Upper lobe of left lung (tissue), 6 donors: ENCODE measurements at regions not wholly inside any gene's neighbourhood (a gene's known extent, or its start where the extent isn't known, plus 50 kb on each side); places are given as distances from the start of the nearest gene placed in this dataset.
"Not testable (repeated sequence)": the region's sequence is repeated elsewhere in the genome, so short reads cannot be mapped to it uniquely, and the experiment has no call there.

ENCODE experiments used
- ATAC-seq, 2 donors: fragments of 200-7000 bp; cut with Tn5 transposase; one replicate each; pipeline ENCODE4 v1.9.1; 2022; ENCODE audit warnings: mild to moderate bottlenecking in 2 of 2, moderate library complexity in 2 of 2; ENCODE audit not compliant: low FRiP score in 2 of 2
- DNase-seq, 2 donors: peaks; one replicate each; pipeline ENCODE4 v3.0.0-alpha.2; 2019 to 2020
- H3K27ac ChIP-seq, 4 donors: fragments of 200-600 bp; sonication (generic); one replicate each; pipeline ENCODE4 v1.5.1; 2016 to 2019
- H3K27me3 ChIP-seq, 4 donors: fragments of 200-600 bp; sonication (generic); one replicate each; pipeline ENCODE4 v1.5.1; 2017 to 2019
- H3K36me3 ChIP-seq, 4 donors: fragments of 200-600 bp; sonication (generic); one replicate each; pipeline ENCODE4 v1.5.1; 2016 to 2019
- H3K4me1 ChIP-seq, 4 donors: fragments of 200-600 bp; sonication (generic); one replicate each; pipeline ENCODE4 v1.5.1; 2018 to 2019
- H3K4me3 ChIP-seq, 4 donors: fragments of 200-600 bp; sonication (generic); one replicate each; pipeline ENCODE4 v1.5.1; 2017 to 2019; ENCODE audit warnings: mild to moderate bottlenecking in 2 of 4, moderate library complexity in 1 of 4
- H3K9me3 ChIP-seq, 4 donors: fragments of 200-600 bp; sonication (generic); one replicate each; pipeline ENCODE4 v1.5.1; 2018 to 2019
- EP300 ChIP-seq, 4 donors: sonication (generic); formaldehyde crosslinking; IDR thresholded peaks; one replicate each; pipeline ENCODE4 v1.5.1; 2017; ENCODE audit warnings: antibody characterized with exemption in 4 of 4, control low read depth in 2 of 4
- POLR2A ChIP-seq, 4 donors: fragments of 450-650 bp; IDR thresholded peaks; one replicate each; pipeline ENCODE4 v1.5.1; 2016 to 2017; ENCODE audit warnings: antibody characterized with exemption in 4 of 4, mild to moderate bottlenecking in 2 of 4
- POLR2AphosphoS5 ChIP-seq, 2 donors: sonication (generic); formaldehyde crosslinking; IDR thresholded peaks; one replicate each; pipeline ENCODE4 v1.5.1; 2017; ENCODE audit warnings: antibody characterized with exemption in 2 of 2
- WGBS, 2 donors: methylation state at CpG; one replicate each; pipeline ENCODE4 v1.1.5; 2017 to 2018; 5-methylcytosine and 5-hydroxymethylcytosine counted together
- TF ChIP-seq, protein P1 (sequence below), 6 experiments: fragments of 450-650 bp in 4 of 6; fragments of 200-600 bp in 2 of 6; sonication (generic) in 2 of 6; IDR thresholded peaks; one replicate each; pipeline ENCODE4 v1.5.1; 2016 to 2019; ENCODE audit warnings: antibody characterized with exemption in 6 of 6
- donor health status: DM: no; HTN: no; CAD: no; lungs with moderate emphysema.
- donor health status: DM: no; HTN: yes; CAD: no; lungs with severe emphysema.

GRCh38 chr7:13604178-13604577 is 385.3 kb downstream of the ETV1 start:
- no peaks in the 10 kb centered on the region for H3K4me1 ChIP-seq
- no peak overlapping the region for H3K27ac ChIP-seq
- H3K9me3 ChIP-seq = peaks cover 0 to 5% (median 0%) of the 10 kb centered on the region in 4 donors
- H3K27me3 ChIP-seq = no peaks in the 10 kb centered on the region
- no peak for ATAC-seq
- H3K36me3 ChIP-seq = no peaks in the 10 kb centered on the region
- H3K4me3 ChIP-seq = no peak overlapping the region
- TF ChIP-seq EP300 (IDR thresholded peaks at IDR 0.05) = no peak
- TF ChIP-seq POLR2A (IDR thresholded peaks at IDR 0.05) = no peak
- TF ChIP-seq, protein P1, sequence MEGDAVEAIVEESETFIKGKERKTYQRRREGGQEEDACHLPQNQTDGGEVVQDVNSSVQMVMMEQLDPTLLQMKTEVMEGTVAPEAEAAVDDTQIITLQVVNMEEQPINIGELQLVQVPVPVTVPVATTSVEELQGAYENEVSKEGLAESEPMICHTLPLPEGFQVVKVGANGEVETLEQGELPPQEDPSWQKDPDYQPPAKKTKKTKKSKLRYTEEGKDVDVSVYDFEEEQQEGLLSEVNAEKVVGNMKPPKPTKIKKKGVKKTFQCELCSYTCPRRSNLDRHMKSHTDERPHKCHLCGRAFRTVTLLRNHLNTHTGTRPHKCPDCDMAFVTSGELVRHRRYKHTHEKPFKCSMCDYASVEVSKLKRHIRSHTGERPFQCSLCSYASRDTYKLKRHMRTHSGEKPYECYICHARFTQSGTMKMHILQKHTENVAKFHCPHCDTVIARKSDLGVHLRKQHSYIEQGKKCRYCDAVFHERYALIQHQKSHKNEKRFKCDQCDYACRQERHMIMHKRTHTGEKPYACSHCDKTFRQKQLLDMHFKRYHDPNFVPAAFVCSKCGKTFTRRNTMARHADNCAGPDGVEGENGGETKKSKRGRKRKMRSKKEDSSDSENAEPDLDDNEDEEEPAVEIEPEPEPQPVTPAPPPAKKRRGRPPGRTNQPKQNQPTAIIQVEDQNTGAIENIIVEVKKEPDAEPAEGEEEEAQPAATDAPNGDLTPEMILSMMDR (IDR thresholded peaks at IDR 0.05) = no peak
- TF ChIP-seq POLR2AphosphoS5 (IDR thresholded peaks at IDR 0.05) = no peak
- DNase-seq = no peak
- WGBS, 2 donors = 90 to 92% methylated on average over 2 of the region's 2 CpGs

DNA sequence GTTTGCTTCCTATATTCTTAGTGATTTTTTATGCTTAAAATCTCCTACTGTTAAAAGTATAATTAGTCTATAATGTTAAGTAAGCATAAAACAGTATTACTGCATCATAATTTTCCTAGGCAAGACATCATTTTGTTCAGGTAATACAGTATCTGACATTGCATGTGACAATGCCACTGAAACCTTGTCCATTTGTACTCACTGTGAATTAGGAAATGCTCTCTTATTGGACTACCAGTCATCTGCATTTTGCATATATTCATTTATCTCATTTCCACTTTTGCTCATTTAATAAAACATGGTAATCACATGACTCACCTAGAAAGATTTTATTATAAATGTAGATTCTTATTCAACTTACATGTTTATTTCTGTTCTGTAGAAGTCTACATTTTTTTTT is 379.1 kb downstream of the ETV1 start:
- DNase-seq (no peak), ATAC-seq (no peak)
- no peak overlapping the region for H3K4me3 ChIP-seq
- H3K4me1 ChIP-seq = no peaks in the 10 kb centered on the region
- peaks cover 0 to 5% (median 0%) of the 10 kb centered on the region in 4 donors for H3K9me3 ChIP-seq
- no peaks in the 10 kb centered on the region for H3K27me3 ChIP-seq
- TF ChIP-seq, protein P1 (IDR thresholded peaks at IDR 0.05) = no peak
- TF ChIP-seq POLR2AphosphoS5 (IDR thresholded peaks at IDR 0.05) (no peak), POLR2A (IDR thresholded peaks at IDR 0.05) (no peak), EP300 (IDR thresholded peaks at IDR 0.05) (no peak)
- H3K27ac ChIP-seq = no peak overlapping the region
- no peaks in the 10 kb centered on the region for H3K36me3 ChIP-seq

DNA sequence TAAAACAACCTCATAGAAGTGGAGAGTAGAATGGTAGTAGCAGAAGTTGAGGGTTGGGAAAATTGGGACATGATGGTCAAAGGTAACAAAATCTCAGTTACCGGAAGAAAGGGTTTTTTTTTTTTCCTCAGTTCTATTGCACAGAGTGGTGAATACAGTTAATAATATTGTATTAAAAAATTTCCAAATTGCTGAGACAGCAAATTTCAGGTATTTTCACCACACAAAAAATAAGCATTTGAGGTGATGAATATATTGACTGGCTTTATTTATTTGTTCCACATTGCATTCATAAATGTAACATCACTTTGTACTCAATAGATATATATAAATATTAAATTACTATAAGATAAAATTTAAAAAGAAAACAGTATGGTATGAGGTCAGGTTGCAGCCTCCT is 373.8 kb downstream of the ETV1 start:
- no peaks in the 10 kb centered on the region for H3K9me3 ChIP-seq
- no peak for ATAC-seq
- TF ChIP-seq POLR2AphosphoS5 (IDR thresholded peaks at IDR 0.05) (no peak), POLR2A (IDR thresholded peaks at IDR 0.05) (no peak), EP300 (IDR thresholded peaks at IDR 0.05) (no peak)
- TF ChIP-seq, protein P1 (IDR thresholded peaks at IDR 0.05) = no peak
- no peaks in the 10 kb centered on the region for H3K36me3 ChIP-seq
- no peaks in the 10 kb centered on the region for H3K4me1 ChIP-seq
- H3K4me3 ChIP-seq = no peak overlapping the region
- no peaks in the 10 kb centered on the region for H3K27me3 ChIP-seq
- no peak overlapping the region for H3K27ac ChIP-seq
- no peak for DNase-seq
- WGBS, 2 donors = 94 to 100% methylated on average over 1 of the region's 1 CpG

- WGBS, 2 donors = 88 to 91% methylated on average over 2 of the region's 2 CpGs
- DNase-seq (no peak), ATAC-seq (no peak)
- H3K9me3 ChIP-seq = no peaks in the 10 kb centered on the region
- no peaks in the 10 kb centered on the region for H3K36me3 ChIP-seq
- no peaks in the 10 kb centered on the region for H3K4me1 ChIP-seq
- no peak overlapping the region for H3K27ac ChIP-seq
- TF ChIP-seq EP300 (IDR thresholded peaks at IDR 0.05) (no peak), POLR2AphosphoS5 (IDR thresholded peaks at IDR 0.05) (no peak), POLR2A (IDR thresholded peaks at IDR 0.05) (no peak)
- TF ChIP-seq, protein P1 (IDR thresholded peaks at IDR 0.05) = no peak
- H3K27me3 ChIP-seq = no peaks in the 10 kb centered on the region
- H3K4me3 ChIP-seq = no peak overlapping the region
Observed at GRCh38 chr7:13627455-13627854, 362.0 kb downstream of the ETV1 start.

GRCh38 chr7:13628239-13629001 is 361.0 kb downstream of the ETV1 start:
- H3K27ac ChIP-seq = no peak overlapping the region
- no peak for TF ChIP-seq EP300 (IDR thresholded peaks at IDR 0.05)
- TF ChIP-seq, protein P1 (IDR thresholded peaks at IDR 0.05) = no peak
- H3K27me3 ChIP-seq = no peaks in the 10 kb centered on the region
- H3K4me3 ChIP-seq = no peak overlapping the region
- WGBS, 2 donors = 79 to 87% methylated on average over 6 of the region's 6 CpGs
- no peaks in the 10 kb centered on the region for H3K9me3 ChIP-seq
- no peaks in the 10 kb centered on the region for H3K4me1 ChIP-seq
- ATAC-seq (no peak), DNase-seq (no peak)
- H3K36me3 ChIP-seq = no peaks in the 10 kb centered on the region

DNA sequence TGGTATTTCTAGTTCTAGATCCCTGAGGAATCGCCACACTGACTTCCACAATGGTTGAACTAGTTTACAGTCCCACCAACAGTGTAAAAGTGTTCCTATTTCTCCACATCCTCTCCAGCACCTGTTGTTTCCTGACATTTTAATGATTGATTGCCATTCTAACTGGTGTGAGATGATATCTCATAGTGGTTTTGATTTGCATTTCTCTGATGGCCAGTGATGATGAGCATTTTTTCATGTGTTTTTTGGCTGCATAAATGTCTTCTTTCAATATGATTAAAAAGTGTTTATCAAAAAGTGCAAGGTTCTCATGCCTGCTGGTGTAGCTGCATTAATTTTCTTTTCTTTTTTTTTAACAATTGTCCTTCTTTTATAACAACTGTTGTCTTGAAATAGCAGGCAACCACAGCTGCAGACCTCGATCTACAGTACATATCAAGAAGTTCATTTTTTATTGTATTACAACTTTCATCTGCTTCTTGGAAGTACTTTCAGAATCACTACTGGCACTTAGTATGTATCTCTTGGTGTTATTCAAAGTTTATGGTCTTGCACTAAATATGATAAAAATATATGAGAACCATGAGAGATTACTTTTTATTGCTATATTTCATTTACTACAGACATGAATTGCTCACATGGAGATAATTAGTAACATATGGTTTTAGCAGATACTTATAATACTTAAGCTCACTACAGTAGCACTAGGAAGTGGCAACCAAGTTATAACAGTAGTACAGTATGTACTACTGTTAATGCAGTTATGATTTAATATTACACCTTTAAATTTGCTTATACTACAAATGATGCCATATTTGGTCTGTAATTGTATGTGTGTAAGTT is 358.0 kb downstream of the ETV1 start:
- DNase-seq, H3K9me3 ChIP-seq, ATAC-seq, H3K27me3 ChIP-seq, H3K4me3 ChIP-seq, H3K27ac ChIP-seq, H3K4me1 ChIP-seq, H3K36me3 ChIP-seq: not testable (repeated sequence)
- WGBS, 2 donors = 73 to 88% methylated on average over 2 of the region's 2 CpGs
